ENCODE measurements at regions not wholly inside any gene's neighbourhood (a gene's known extent, or its start where the extent isn't known, plus 50 kb on each side); places are given as distances from the start of the nearest gene placed in this dataset.

DNA sequence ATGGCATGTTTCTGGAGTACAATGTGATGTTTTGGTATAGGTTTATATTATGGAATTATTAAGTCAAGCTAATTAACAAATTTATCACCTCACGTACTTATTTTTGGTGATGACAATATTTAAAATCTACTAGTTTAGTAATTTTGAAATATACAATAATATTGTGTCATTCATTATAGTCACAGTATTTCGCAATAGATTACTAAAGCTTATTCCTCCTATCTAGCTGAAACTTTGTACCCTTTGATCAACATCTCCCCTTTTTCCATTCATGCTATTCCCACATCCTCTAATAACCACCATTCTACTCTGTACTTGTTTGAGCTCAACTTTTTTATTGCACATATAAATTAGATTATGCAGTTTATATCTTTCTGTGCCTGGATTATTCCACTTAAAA lies 164.8 kb upstream of the SPANXN4 start:
- TF ChIP-seq, protein P1, sequence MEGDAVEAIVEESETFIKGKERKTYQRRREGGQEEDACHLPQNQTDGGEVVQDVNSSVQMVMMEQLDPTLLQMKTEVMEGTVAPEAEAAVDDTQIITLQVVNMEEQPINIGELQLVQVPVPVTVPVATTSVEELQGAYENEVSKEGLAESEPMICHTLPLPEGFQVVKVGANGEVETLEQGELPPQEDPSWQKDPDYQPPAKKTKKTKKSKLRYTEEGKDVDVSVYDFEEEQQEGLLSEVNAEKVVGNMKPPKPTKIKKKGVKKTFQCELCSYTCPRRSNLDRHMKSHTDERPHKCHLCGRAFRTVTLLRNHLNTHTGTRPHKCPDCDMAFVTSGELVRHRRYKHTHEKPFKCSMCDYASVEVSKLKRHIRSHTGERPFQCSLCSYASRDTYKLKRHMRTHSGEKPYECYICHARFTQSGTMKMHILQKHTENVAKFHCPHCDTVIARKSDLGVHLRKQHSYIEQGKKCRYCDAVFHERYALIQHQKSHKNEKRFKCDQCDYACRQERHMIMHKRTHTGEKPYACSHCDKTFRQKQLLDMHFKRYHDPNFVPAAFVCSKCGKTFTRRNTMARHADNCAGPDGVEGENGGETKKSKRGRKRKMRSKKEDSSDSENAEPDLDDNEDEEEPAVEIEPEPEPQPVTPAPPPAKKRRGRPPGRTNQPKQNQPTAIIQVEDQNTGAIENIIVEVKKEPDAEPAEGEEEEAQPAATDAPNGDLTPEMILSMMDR (conservative IDR thresholded peaks at IDR 0.05; ENCODE audit: low read length), result no peak
- TF ChIP-seq EZH2phosphoT487 (IDR thresholded peaks at IDR 0.05; ENCODE audit: borderline replicate concordance), result no peak

Data from Loucy (cell line).